Ovary (tissue), 3 donors: ENCODE measurements at regions not wholly inside any gene's neighbourhood (a gene's known extent, or its start where the extent isn't known, plus 50 kb on each side); places are given as distances from the start of the nearest gene placed in this dataset.

Experiments used
- CTCF ChIP-seq, 3 donors: fragments of 450-650 bp in 2 of 3; fragments of 200-600 bp in 1 of 3; IDR thresholded peaks; one replicate each; pipeline versions ENCODE4 v1.5.1 to v1.8.0; 2016 to 2022; ENCODE audit warnings: antibody characterized with exemption in 3 of 3, mild to moderate bottlenecking in 1 of 3
- EP300 ChIP-seq: sonication (generic); formaldehyde crosslinking; IDR thresholded peaks from one replicate; pipeline ENCODE4 v1.6.1; 2017; ENCODE audit warnings: antibody characterized with exemption
- POLR2A ChIP-seq: fragments of 450-650 bp; IDR thresholded peaks from one replicate; pipeline ENCODE4 v1.6.1; 2017; ENCODE audit warnings: antibody characterized with exemption, mild to moderate bottlenecking, moderate library complexity
- donor health status: DM: no; HTN: no; CAD: no.

GRCh38 chr6:21804941-21805610 is 211.5 kb downstream of the SOX4 start:
- TF ChIP-seq CTCF (IDR thresholded peaks at IDR 0.05) (no peak), POLR2A (no peak), EP300 (no peak)
